Mucosa of descending colon (tissue), 3 donors: ENCODE measurements at regions not wholly inside any gene's neighbourhood (a gene's known extent, or its start where the extent isn't known, plus 50 kb on each side); places are given as distances from the start of the nearest gene placed in this dataset.

ENCODE experiments used
- ATAC-seq: fragments of 200-7000 bp; cut with Tn5 transposase; one replicate; pipeline ENCODE4 v1.9.1; 2020; ENCODE audit warnings: mild to moderate bottlenecking, moderate library complexity
- DNase-seq, 3 donors: peaks; one replicate each; pipeline ENCODE4 v3.0.0-alpha.2; 2020
- H3K36me3 ChIP-seq: fragments of 200-600 bp; one replicate; pipeline ENCODE4 v1.8.0; 2021; ENCODE audit warnings: low read depth, mild to moderate bottlenecking
- H3K4me1 ChIP-seq: fragments of 200-600 bp; one replicate; pipeline ENCODE4 v1.8.0; 2021; ENCODE audit warnings: low read depth, mild to moderate bottlenecking
- H3K4me3 ChIP-seq: fragments of 200-600 bp; one replicate; pipeline ENCODE4 v1.8.0; 2021; ENCODE audit warnings: mild to moderate bottlenecking
- H3K9me3 ChIP-seq: fragments of 200-600 bp; one replicate; pipeline ENCODE4 v1.8.0; 2021; ENCODE audit warnings: mild to moderate bottlenecking
- intact Hi-C, 2 donors: fragments of 100-400 bp; cut with DNase I in 1 of 2; cut with micrococcal nuclease in 1 of 2; formaldehyde crosslinking; loops; one replicate each; pipeline versions ENCODE4 v1.11.0 to v1.11.1; 2022; cut with DNase I, micrococcal nuclease
- TF ChIP-seq, protein P1 (sequence below): fragments of 200-600 bp; IDR thresholded peaks from one replicate; pipeline ENCODE4 v1.8.0; 2022; ENCODE audit warnings: antibody characterized with exemption, mild to moderate bottlenecking
- donor health status: DM: no; HTN: no; CAD: no; lungs with moderate emphysema.
- donor health status: DM: no; HTN: no; CAD: no.
- donor health status: DM: no; HTN: yes; CAD: no.

DNA sequence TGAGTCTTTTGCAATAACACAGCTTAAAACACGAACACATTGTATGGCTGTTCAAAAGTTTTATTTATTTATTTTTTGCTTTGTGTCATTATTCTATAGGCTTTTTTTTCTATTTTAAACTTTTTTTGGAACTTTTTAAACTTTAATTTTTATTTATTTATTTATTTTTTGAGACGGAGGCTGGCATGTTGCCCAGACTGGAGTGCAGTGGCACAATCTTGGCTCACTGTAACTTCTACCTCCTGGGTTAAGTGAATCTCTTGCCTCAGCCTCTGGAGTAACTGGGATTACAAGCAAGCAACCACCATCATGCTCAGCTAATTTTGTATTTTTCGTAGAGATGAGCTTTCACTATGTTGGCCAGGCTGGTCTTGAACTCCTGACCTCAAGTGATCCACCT, 88.3 kb upstream of the GADD45A start:
- no peak for ATAC-seq
- no peak for DNase-seq
- H3K36me3 ChIP-seq = no peaks in the 10 kb centered on the region
- intact Hi-C loops = no loop called here
- H3K4me1 ChIP-seq = no peaks in the 10 kb centered on the region
- H3K4me3 ChIP-seq = no peak overlapping the region
- no peaks in the 10 kb centered on the region for H3K9me3 ChIP-seq
- TF ChIP-seq, protein P1, sequence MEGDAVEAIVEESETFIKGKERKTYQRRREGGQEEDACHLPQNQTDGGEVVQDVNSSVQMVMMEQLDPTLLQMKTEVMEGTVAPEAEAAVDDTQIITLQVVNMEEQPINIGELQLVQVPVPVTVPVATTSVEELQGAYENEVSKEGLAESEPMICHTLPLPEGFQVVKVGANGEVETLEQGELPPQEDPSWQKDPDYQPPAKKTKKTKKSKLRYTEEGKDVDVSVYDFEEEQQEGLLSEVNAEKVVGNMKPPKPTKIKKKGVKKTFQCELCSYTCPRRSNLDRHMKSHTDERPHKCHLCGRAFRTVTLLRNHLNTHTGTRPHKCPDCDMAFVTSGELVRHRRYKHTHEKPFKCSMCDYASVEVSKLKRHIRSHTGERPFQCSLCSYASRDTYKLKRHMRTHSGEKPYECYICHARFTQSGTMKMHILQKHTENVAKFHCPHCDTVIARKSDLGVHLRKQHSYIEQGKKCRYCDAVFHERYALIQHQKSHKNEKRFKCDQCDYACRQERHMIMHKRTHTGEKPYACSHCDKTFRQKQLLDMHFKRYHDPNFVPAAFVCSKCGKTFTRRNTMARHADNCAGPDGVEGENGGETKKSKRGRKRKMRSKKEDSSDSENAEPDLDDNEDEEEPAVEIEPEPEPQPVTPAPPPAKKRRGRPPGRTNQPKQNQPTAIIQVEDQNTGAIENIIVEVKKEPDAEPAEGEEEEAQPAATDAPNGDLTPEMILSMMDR = no peak

DNA sequence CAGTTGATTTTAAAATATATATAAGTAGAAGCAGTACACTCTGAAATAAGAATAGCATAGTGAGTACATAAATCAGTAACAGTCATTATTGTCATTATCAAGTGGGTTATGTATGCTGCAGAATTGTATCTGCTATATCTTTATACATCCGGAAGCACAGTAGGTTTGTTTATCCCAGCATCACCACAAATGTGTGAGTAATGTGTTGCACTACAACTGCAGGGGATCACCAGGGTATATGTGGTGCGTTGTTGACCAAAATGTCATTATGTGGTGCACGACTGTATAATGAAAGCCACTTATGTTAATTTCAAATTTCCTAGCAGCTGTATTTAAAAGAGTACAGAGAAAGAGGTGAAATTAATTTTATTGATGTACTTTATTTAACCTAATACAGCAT, 87.7 kb upstream of the GADD45A start:
- DNase-seq = no peak
- intact Hi-C loops = no loop called here
- H3K9me3 ChIP-seq = no peaks in the 10 kb centered on the region
- TF ChIP-seq, protein P1 = no peak
- no peak overlapping the region for H3K4me3 ChIP-seq
- H3K4me1 ChIP-seq = no peaks in the 10 kb centered on the region
- H3K36me3 ChIP-seq = no peaks in the 10 kb centered on the region
- no peak for ATAC-seq

DNA sequence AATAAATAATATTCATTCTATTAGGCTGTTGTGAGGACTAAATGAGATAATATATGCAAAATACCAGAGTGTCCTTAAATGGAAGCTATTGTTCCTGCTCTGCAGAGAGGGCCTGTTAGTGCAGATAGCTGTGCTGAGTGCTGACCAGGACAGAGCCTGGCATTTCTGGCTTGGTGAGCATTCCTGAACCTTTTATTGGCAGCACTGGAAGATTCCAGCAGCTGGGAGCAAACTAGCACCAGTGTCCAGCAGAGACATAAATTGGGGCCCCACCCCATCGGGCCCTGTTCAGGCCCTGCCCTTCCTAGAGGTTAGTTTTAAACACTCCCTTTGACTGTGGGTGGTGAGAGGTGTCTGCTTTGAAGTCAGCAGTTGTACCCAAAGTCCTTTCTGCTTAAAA, 85.9 kb upstream of the GADD45A start:
- TF ChIP-seq, protein P1 = no peak
- intact Hi-C loops = no loop called here

DNA sequence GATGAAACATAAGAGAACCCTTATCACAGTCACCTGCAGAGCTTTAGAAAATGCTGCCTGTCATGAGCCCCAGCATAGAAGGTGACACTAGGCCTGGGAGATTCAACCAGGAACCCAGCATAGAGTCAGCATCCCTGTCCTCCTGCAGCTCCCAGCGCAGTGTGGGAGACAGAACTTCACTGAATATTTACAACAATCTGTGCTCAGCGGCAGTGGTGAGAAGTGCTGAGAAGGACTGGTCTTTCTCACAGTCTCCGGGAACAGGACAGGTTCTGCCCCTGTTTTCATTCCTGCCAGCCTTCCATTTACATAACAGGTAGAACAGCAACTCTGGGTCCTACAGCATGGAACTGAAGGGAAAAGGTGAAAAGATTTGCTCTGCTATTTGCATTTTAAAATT, 83.5 kb upstream of the GADD45A start:
- Histone ChIP-seq H3K36me3 (no peaks in the 10 kb centered on the region), H3K4me1 (no peaks in the 10 kb centered on the region), H3K4me3 (no peak overlapping the region), H3K9me3 (no peaks in the 10 kb centered on the region)
- intact Hi-C loops = no loop called here
- DNase-seq (no peak), ATAC-seq (no peak)
- TF ChIP-seq, protein P1 = no peak

More for the DNA sequence above, 85.9 kb upstream of the GADD45A start:
- DNase-seq = peak in 2 of 3 donors; percentile 38 to 45
- Histone ChIP-seq H3K4me3 (no peak overlapping the region), H3K36me3 (no peaks in the 10 kb centered on the region), H3K4me1 (no peaks in the 10 kb centered on the region), H3K9me3 (no peaks in the 10 kb centered on the region)
- peak; percentile 77 for ATAC-seq

DNA sequence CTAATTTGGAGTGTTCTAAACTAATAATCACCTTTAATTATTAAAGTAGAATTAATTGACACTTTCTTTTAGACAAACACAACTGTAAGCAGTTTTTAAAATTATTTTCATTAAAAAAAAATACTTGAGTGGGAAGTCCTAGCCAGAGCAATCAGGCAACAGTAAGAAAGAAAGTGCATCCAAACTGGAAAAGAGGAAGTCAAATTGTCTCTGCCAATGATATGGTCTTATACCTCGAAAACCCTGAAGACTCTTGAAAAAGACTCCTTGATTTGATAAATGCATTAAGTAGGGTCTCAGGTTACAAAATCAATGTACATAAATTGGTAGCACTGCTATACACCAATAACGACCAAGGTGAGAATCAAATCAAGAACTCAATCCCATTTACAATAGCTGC, 83.0 kb upstream of the GADD45A start:
- DNase-seq (no peak), ATAC-seq (no peak)
- Histone ChIP-seq H3K36me3 (no peaks in the 10 kb centered on the region), H3K9me3 (no peaks in the 10 kb centered on the region), H3K4me1 (no peaks in the 10 kb centered on the region), H3K4me3 (no peak overlapping the region)
- intact Hi-C loops = no loop called here
- TF ChIP-seq, protein P1 = no peak

DNA sequence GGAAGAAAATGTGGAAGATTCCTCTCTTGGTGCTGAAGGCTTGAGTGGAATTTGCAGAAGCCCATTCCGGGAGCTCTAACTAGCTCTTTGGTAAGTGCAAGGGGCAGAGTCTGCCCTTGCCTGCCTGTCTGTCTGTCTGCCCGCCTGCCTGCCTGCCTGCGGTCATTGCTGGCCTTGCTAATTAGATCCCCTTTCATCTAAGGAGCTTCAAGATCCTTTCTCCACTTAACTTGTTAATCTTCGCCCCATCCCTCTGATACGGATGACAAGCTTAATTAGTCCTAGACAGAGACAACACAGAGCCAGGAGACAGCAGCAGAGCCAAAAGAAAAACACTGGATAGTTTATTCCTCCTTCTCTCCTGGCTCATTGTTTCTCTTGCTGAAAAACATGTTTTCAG, 80.2 kb upstream of the GADD45A start:
- no peaks in the 10 kb centered on the region for H3K9me3 ChIP-seq
- no peak for ATAC-seq
- no peaks in the 10 kb centered on the region for H3K36me3 ChIP-seq
- intact Hi-C loops = no loop called here
- no peak overlapping the region for H3K4me3 ChIP-seq
- TF ChIP-seq, protein P1 = no peak
- H3K4me1 ChIP-seq = no peaks in the 10 kb centered on the region
- no peak for DNase-seq
